Stimulated activated CD4-positive, alpha-beta T cell treated with anti-CD3 and anti-CD28 coated beads, Interleukin-4, amount 100 ng/mL, for 1 hour (primary cell): ENCODE measurements at regions not wholly inside any gene's neighbourhood (a gene's known extent, or its start where the extent isn't known, plus 50 kb on each side); places are given as distances from the start of the nearest gene placed in this dataset.
"Not testable (repeated sequence)": the region's sequence is repeated elsewhere in the genome, so short reads cannot be mapped to it uniquely, and the experiment has no call there.

Experiments used
- DNase-seq: peaks from one replicate; pipeline ENCODE4 v3.0.0-alpha.2; 2020

GRCh38 chr10:8349610-8350249 is 295.2 kb downstream of the GATA3 start:
- no peak for DNase-seq

DNA sequence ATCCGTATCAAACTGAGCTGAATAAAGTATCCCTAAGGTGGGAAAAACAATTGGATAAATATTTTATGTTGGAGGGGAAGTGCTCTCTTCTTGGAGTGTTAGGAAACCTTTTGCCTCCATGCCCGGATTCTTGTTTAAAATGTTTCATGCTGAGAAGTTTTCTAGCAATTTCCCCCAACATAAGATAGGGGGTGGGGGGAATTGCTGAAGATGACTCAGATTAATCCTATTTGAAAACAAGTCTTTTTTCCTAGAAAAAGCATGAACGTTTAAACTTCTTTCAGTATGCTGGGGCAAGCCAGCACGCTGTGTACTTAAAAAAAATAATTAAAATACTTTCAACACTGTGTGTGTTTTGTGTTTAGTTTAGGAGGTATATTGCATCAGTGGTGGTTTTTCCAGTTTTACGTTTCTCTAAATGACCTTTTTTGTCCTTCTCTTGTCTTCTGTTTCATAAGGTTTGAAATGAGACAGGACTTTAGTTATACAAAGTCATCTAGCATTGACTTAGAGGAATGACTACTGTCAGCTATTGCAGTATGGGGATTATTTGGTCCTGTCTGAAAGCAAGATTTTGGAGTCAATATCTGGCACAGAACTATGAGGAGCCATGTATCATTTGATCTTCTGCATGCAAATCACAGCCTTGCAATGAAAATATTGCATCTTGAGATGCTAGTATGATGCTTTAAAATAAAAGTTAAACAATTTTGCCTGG is 295.9 kb downstream of the GATA3 start:
- DNase-seq: no peak

DNA sequence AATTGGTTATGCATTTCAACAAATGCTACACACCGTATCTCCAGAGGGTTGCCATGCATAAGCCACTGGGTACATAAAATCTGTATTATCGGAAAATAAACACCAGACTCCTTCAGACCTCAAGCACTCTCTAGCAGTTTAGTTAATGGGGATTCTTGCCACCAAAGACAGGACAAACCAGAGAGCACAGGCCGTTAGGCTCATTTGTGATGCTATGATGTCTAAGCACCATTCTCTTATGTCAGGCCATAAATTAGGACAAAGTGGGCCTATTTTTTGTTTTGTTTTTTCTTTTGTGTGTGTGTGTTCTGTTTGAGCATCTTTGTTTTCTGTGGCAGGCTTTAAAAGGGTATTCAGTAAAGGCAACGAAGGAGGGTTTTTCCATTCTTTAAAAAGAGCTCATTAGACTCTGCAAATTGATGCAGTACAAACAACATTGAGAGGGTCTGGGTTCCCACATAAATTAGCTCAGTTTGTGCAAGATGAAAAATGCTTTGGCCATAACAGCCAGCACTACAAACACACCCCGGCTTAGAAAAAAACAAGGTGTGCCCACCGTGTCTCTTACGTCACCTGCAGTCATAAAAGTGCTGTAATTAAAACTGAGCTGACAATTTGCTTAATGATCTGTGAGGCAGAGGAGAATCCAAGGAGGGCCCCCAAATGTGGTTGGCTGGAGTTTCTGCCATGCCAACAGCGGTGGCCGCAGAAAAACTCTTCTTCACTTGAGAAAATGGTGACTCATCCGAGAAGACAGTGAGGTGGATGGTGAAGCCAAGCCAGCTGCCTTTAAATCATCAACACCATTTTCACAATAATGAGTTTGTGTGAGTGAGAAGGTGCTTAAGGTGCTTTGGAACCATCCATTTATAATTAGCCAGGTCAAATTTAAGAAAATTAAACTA is 297.9 kb downstream of the GATA3 start:
- no peak for DNase-seq

- no peak for DNase-seq
These were observed 301.8 kb downstream of the GATA3 start for GRCh38 chr10:8356283-8356682.

DNA sequence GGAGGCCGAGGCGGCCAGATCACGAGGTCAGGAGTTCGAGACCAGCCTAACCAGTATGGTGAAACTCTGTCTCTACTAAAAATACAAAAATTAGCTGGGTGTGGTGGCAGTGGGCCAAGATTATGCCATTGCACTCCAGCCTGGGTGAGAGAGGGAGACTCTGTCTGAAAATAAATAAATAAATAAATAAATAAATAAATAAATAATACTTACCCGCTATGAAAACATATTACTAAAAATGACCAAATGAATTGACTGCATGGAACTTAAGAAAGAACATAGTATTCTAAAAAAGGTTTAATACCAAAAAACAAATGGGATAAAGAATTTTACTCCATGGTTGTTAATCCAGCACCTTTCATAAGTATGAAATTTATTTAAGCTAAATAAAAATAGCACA is 305.0 kb downstream of the GATA3 start:
- DNase-seq: no peak

DNA sequence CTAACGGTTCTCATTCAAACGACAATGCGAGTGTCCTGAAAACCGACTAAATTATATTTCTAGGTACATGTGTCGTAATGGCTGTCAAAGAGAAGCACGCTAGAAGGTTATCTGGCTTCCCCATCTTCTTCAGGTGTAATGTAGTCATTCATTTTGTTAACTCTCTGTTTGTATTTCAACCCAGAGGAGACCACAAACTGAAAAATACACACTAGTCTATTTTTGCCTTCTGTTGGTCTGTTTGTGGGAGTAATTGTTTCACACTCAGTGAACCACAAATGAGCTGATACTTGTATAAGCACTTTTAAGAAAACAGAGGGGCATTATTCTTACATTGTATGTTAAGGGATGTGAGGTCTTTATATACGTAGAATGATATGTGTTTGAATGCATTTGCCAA is 305.9 kb downstream of the GATA3 start:
- no peak for DNase-seq

DNA sequence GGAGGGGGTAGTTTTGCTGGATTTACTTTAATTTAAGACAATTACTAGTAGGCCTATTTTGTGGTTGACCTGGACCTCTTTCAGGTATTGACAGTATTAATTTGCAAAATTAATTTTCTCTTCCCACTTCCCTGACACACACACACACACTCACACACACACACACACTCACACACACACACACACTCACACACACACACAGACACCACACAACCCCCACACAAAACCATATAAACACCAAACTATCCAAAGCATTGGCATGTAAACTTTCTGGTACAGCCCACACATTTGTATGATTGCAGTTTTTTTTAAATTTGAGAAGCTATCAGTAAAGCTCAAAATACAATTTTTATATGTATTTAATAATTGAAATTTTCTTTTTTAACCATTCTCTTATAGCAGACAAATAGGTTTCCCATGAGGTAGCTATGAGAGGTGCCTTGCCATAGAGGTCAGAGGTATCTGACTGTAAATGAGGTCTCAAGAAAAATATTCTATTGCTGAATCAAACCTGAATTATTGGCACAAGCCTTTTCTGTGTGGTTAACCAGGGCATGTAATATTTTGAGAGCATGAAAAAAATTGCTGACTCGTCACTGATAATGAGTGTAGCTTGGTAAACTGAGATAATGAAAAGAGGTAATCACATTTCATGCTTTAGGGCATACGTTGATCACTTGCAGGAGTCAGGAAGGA is 306.5 kb downstream of the GATA3 start:
- DNase-seq: no peak

GRCh38 chr10:8361510-8361844 is 307.0 kb downstream of the GATA3 start:
- no peak for DNase-seq

GRCh38 chr10:8365935-8366911 is 311.7 kb downstream of the GATA3 start:
- peak; percentile 48 for DNase-seq

DNA sequence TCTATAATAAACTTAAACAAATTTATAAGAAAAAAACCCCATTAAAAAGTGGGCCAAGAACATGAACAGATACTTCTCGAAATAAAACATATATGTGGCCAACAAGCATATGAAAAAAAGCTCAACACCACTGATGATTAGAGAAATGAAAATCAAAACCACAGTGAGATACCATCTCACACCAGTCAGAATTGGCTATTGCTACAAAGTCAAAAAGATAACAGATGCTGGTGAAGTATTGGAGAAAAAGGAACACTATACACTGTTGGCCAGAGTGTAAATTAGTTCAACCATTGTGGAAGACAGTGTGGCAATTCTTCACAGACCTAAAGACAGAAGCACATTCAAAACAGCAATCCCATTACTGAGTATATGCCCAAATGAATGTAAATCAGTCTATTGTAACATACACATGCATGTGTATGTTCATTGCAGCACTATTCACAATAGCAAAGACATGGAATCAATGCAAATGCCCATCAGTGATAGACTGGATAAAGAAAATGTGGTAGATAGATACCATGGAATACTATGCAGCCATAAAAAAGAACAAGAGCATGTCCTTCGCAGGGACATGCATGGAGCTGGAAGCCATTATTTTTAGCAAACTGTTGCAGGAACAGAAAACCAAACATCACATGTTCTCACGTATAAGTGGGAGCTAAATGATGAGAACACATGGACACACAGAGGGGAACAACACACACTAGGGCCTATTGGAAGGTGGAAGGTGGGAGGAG is 313.4 kb downstream of the GATA3 start:
- not testable (repeated sequence) for DNase-seq

GRCh38 chr10:8369666-8370065 is 315.2 kb downstream of the GATA3 start:
- DNase-seq: no peak

- DNase-seq: no peak
These were observed 319.8 kb downstream of the GATA3 start for GRCh38 chr10:8374334-8374733.

GRCh38 chr10:8375137-8375536 is 320.6 kb downstream of the GATA3 start:
- DNase-seq: no peak

DNA sequence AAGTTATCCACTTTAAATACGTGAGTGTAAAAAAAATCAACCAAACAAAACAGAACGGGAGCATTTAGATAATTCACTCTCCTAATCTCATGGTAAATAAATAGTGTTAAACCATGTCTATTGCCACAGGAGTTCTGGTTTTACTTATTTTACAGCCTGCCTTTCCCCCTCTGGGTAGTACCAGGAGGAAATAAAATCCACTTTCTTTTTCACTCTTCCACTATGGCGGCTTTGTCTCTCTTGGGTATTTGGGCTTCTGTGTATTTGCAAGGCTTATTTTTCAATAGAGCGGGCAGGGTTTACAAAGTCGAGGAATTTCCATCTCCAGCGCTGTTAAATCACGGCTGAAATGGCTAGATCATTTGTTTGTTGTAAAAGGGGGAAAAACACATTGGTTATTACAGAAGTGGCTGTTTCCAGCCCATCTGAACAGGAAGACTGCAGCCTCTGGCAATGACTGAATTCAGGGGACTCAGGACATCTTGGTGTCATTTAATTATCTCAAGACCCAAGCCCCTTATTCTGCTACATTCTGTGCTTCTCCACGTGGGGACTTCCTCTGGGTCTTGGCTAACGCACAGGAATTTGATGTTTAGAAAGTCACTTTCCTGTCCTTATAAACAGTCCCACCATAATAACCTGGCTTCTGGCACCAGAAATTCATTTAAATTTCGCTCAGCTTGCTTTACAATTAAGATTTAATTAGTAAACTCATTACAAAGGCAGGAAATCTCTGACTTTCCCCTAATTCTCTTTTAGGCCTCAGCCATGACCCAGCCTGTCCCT is 323.9 kb downstream of the GATA3 start:
- no peak for DNase-seq

DNA sequence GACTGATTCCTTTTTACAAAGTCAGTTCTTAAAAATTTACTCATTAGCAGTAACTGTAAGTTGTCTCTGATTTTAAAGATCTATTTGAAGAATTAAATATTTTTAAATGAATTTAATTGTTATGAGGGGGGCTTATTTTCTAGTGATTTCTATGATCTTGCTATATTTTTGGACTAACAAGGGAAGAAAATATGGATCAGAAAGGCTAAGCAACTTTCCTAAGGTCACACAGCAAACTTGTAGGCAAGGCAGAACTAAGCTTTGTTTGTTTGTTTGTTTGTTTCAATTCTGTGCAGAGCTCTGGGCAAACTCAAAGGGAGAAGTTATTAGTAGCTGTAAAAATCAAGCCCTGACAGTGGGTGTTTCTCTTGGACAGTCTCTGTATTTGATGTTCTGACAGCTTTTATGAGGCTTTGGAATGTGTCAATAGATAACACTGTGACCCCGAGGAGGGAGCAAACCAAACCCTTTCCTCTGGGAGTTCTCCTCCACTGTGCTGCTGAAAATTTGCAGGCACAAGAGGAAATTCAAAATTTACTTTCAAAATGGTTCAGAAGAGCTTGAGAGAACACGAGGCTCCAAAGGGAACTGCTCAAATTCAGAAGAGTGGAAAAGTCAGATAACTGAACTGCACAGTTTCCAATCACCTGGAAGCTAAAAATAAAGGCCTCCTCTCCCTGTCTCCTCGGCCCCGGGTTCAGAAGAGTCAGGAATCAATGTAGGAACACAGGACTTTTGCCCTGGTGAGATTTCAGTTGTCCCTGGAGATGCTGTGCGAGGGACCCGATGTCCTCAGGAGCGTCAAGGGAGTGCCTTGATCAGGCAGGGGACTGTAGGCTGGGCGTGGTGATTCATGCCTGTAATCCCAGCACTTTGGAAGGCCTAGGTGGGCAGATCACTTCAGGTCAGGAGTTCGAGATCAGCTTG is 325.7 kb downstream of the GATA3 start:
- no peak for DNase-seq

DNA sequence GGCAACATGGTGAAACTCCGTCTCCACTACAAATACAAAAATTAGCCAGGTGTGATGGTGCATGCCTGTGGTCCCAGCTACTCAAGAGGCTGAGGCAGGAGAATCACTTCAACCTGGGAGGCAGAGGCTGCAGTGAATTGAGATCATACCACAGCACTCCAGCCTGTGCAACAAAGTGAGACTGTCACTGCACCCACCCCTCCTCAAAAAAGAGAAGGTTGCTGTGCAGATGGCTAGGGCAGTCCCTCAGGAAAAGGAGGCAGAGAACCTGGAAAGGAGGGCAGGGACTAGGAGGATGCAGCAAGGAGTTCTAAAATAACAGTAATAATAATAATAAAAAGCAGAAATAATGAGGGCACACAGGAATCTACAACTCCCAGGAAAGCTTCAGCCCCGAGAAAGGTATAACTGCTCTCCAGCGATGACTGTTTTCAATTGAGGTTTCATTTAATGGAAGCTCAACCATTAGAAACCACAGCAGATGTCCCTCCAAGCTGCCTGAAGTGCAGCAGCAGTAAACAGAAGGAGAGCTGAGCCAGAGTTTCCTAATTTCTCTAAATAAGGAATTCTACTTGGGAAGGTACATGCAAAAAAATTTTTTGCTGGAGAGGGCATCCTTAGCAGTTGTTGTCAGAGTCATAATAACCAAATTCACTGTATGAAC is 326.5 kb downstream of the GATA3 start:
- no peak for DNase-seq

- no peak for DNase-seq
These were observed 332.3 kb downstream of the GATA3 start for GRCh38 chr10:8386781-8387180.

DNA sequence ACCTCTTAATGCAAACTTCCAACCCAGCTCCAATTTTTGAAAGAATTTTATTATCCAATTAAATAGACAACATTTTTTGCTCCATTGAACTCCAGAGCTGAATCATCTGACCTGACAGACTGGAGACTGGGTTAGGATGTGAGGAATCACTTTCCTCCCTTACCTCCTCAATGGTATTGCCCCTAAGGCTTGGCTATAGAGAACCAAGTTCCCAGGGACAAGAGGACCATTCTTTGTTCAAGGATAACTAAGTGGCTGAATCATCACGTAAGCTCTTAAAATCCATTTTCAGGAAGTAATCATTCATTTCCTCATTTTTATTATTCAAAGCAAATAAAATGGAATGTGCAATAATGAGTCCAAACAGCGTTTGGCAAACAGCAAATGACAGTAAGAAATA is 335.1 kb downstream of the GATA3 start:
- DNase-seq: no peak

- DNase-seq: no peak
These were observed 337.7 kb downstream of the GATA3 start for GRCh38 chr10:8392216-8392615.
